Smooth muscle cell (in vitro differentiated cells): ENCODE measurements at regions not wholly inside any gene's neighbourhood (a gene's known extent, or its start where the extent isn't known, plus 50 kb on each side); places are given as distances from the start of the nearest gene placed in this dataset.

ENCODE experiments used
- DNase-seq: peaks from one replicate; lab custom pipeline; 2025; ENCODE audit not compliant: unreplicated experiment; lab: John Stamatoyannopoulos, UW
- H2AFZ ChIP-seq: fragments of 200-600 bp; sonication (generic); 2 replicates; pipeline ENCODE4 v1.6.0; 2016; ENCODE audit warnings: antibody characterized with exemption, low read depth, mild to moderate bottlenecking
- H3F3A ChIP-seq: fragments of 200-600 bp; sonication (generic); 2 replicates; pipeline ENCODE4 v1.6.0; 2017; ENCODE audit warnings: antibody characterized with exemption, low read depth
- H3K27ac ChIP-seq: fragments of 200-600 bp; sonication (generic); 2 replicates; pipeline ENCODE4 v1.5.1; 2016; ENCODE audit warnings: low read depth, mild to moderate bottlenecking
- H3K27me3 ChIP-seq: fragments of 200-600 bp; sonication (generic); 2 replicates; pipeline ENCODE4 v1.6.1; 2016; ENCODE audit warnings: low read depth, mild to moderate bottlenecking
- H3K36me3 ChIP-seq: fragments of 200-600 bp; sonication (generic); 2 replicates; pipeline ENCODE4 v1.5.1; 2016; ENCODE audit warnings: low read depth
- H3K4me1 ChIP-seq: fragments of 200-600 bp; sonication (generic); 2 replicates; pipeline ENCODE4 v1.5.1; 2016; ENCODE audit warnings: low read depth
- H3K4me2 ChIP-seq: fragments of 200-600 bp; sonication (generic); 2 replicates; pipeline ENCODE4 v1.6.0; 2016; ENCODE audit warnings: mild to moderate bottlenecking
- H3K4me3 ChIP-seq: fragments of 200-600 bp; sonication (generic); 2 replicates; pipeline ENCODE4 v1.5.1; 2016; ENCODE audit warnings: mild to moderate bottlenecking
- H3K79me2 ChIP-seq: fragments of 200-600 bp; sonication (generic); 2 replicates; pipeline ENCODE4 v1.6.0; 2016; ENCODE audit warnings: low read depth, mild to moderate bottlenecking
- H3K9ac ChIP-seq: fragments of 200-600 bp; sonication (generic); 2 replicates; pipeline ENCODE4 v1.6.0; 2016; ENCODE audit warnings: low read depth
- H3K9me3 ChIP-seq: fragments of 200-600 bp; sonication (generic); replicated peaks from 2 replicates; pipeline ENCODE4 v1.5.1; 2016; ENCODE audit warnings: low read depth
- H4K20me1 ChIP-seq: fragments of 200-600 bp; sonication (generic); 2 replicates; pipeline ENCODE4 v1.6.0; 2016; ENCODE audit warnings: low read depth
- CTCF ChIP-seq: fragments of 200-600 bp; sonication (generic); IDR thresholded peaks from 2 replicates; pipeline ENCODE4 v1.5.1; 2017; ENCODE audit warnings: borderline replicate concordance, mild to moderate bottlenecking, antibody characterized with exemption; ENCODE audit not compliant: insufficient read depth, poor library complexity, severe bottlenecking
- WGBS: methylation state at CpG from one replicate; pipeline ENCODE4 v1.1.7; 2016; ENCODE audit warnings: low lambda C conversion rate; 5-methylcytosine and 5-hydroxymethylcytosine counted together

- Histone ChIP-seq H3K36me3 (no peaks in the 10 kb centered on the region), H2AFZ (no peak overlapping the region), H3K4me3 (no peak overlapping the region), H3K9me3 (no peaks in the 10 kb centered on the region), H3K9ac (no peak overlapping the region), H3K4me1 (no peaks in the 10 kb centered on the region), H3K4me2 (no peak overlapping the region), H3K27ac (no peak overlapping the region), H3F3A (no peaks in the 10 kb centered on the region), H3K79me2 (no peaks in the 10 kb centered on the region), H3K27me3 (no peaks in the 10 kb centered on the region), H4K20me1 (no peaks in the 10 kb centered on the region)
- WGBS, result 89% methylated on average over 22 of the region's 22 CpGs
- no peak for TF ChIP-seq CTCF
- DNase-seq, result no peak
These were observed 1294.8 kb downstream of the TBC1D22A start for GRCh38 chr22:48057116-48057835.

- WGBS, result 84% methylated on average over 11 of the region's 11 CpGs
- H2AFZ ChIP-seq, result no peak overlapping the region
These were observed 1293.4 kb downstream of the TBC1D22A start for GRCh38 chr22:48055827-48056226.

GRCh38 chr22:48055185-48055584 is 1292.7 kb downstream of the TBC1D22A start:
- WGBS, result 96% methylated on average over 1 of the region's 1 CpG
- no peak overlapping the region for H3K4me2 ChIP-seq
- H4K20me1 ChIP-seq, result no peaks in the 10 kb centered on the region
- no peak overlapping the region for H3K27ac ChIP-seq
- no peaks in the 10 kb centered on the region for H3K27me3 ChIP-seq
- no peak for TF ChIP-seq CTCF
- no peaks in the 10 kb centered on the region for H3K79me2 ChIP-seq
- H3K4me3 ChIP-seq, result no peak overlapping the region
- H3K4me1 ChIP-seq, result no peaks in the 10 kb centered on the region
- no peak for DNase-seq
- no peak overlapping the region for H2AFZ ChIP-seq
- H3K9ac ChIP-seq, result no peak overlapping the region
- H3K9me3 ChIP-seq, result no peaks in the 10 kb centered on the region
- H3F3A ChIP-seq, result no peaks in the 10 kb centered on the region
- H3K36me3 ChIP-seq, result no peaks in the 10 kb centered on the region

More at GRCh38 chr22:48055827-48056226, 1293.4 kb downstream of the TBC1D22A start:
- no peaks in the 10 kb centered on the region for H3K4me1 ChIP-seq
- no peaks in the 10 kb centered on the region for H3K36me3 ChIP-seq
- no peak overlapping the region for H3K27ac ChIP-seq
- H3K9me3 ChIP-seq, result no peaks in the 10 kb centered on the region
- H4K20me1 ChIP-seq, result no peaks in the 10 kb centered on the region
- no peak for TF ChIP-seq CTCF
- H3K4me2 ChIP-seq, result no peak overlapping the region
- no peak overlapping the region for H3K9ac ChIP-seq
- no peak overlapping the region for H3K4me3 ChIP-seq
- no peaks in the 10 kb centered on the region for H3K27me3 ChIP-seq
- no peaks in the 10 kb centered on the region for H3K79me2 ChIP-seq
- no peak for DNase-seq
- no peaks in the 10 kb centered on the region for H3F3A ChIP-seq

GRCh38 chr22:48054596-48054995 is 1292.1 kb downstream of the TBC1D22A start:
- H3K36me3 ChIP-seq, result no peaks in the 10 kb centered on the region
- DNase-seq, result no peak
- H4K20me1 ChIP-seq, result no peaks in the 10 kb centered on the region
- H3K9ac ChIP-seq, result no peak overlapping the region
- H3K4me1 ChIP-seq, result no peaks in the 10 kb centered on the region
- no peaks in the 10 kb centered on the region for H3F3A ChIP-seq
- no peaks in the 10 kb centered on the region for H3K79me2 ChIP-seq
- no peak overlapping the region for H3K4me2 ChIP-seq
- WGBS, result 89% methylated on average over 14 of the region's 14 CpGs
- H3K4me3 ChIP-seq, result no peak overlapping the region
- TF ChIP-seq CTCF, result no peak
- H3K9me3 ChIP-seq, result no peaks in the 10 kb centered on the region
- no peak overlapping the region for H2AFZ ChIP-seq
- H3K27me3 ChIP-seq, result no peaks in the 10 kb centered on the region
- H3K27ac ChIP-seq, result no peak overlapping the region
